Activated CD8-positive, alpha-beta T cell treated with anti-CD3 and anti-CD28 coated beads for 36 hours (primary cell): ENCODE measurements at regions not wholly inside any gene's neighbourhood (a gene's known extent, or its start where the extent isn't known, plus 50 kb on each side); places are given as distances from the start of the nearest gene placed in this dataset.
"Not testable (repeated sequence)": the region's sequence is repeated elsewhere in the genome, so short reads cannot be mapped to it uniquely, and the experiment has no call there.

Experiments
- ATAC-seq: fragments of 200-7000 bp; cut with Tn5 transposase; one replicate; pipeline ENCODE4 v1.10.0; 2021; ENCODE audit warnings: mild to moderate bottlenecking, moderate library complexity
- CTCF ChIA-PET: fragments of 350-600 bp; sonication (Branson Sonifier 250); formaldehyde crosslinking; loops from one replicate; lab custom pipeline; 2021; ENCODE audit warnings: antibody characterized with exemption; lab: Charles Lee
- POLR2A ChIA-PET: fragments of 350-600 bp; sonication (Branson Sonifier 250); formaldehyde crosslinking; loops from one replicate; lab custom pipeline; 2021; ENCODE audit warnings: antibody characterized with exemption; lab: Charles Lee
- DNase-seq: peaks from one replicate; pipeline ENCODE4 v3.0.0-alpha.2; 2020
- H3K27ac Mint-ChIP-seq: one replicate; pipeline ENCODE4 v1.8.0; 2021; ENCODE audit warnings: mild to moderate bottlenecking, mixed read lengths
- H3K27me3 Mint-ChIP-seq: one replicate; pipeline ENCODE4 v1.8.0; 2021; ENCODE audit warnings: mixed read lengths
- H3K36me3 Mint-ChIP-seq: one replicate; pipeline ENCODE4 v1.8.0; 2021; ENCODE audit warnings: low read depth, mixed read lengths
- H3K4me1 Mint-ChIP-seq: one replicate; pipeline ENCODE4 v1.8.0; 2021; ENCODE audit warnings: low read depth, mixed read lengths
- H3K4me3 Mint-ChIP-seq: one replicate; pipeline ENCODE4 v1.8.0; 2021; ENCODE audit warnings: mild to moderate bottlenecking, moderate library complexity, mixed read lengths
- H3K9me3 Mint-ChIP-seq: one replicate; pipeline ENCODE4 v1.8.0; 2021; ENCODE audit warnings: mixed read lengths
- intact Hi-C: fragments of 100-400 bp; cut with micrococcal nuclease; formaldehyde crosslinking; loops from one replicate; pipeline ENCODE4 v1.10.0; 2022

DNA sequence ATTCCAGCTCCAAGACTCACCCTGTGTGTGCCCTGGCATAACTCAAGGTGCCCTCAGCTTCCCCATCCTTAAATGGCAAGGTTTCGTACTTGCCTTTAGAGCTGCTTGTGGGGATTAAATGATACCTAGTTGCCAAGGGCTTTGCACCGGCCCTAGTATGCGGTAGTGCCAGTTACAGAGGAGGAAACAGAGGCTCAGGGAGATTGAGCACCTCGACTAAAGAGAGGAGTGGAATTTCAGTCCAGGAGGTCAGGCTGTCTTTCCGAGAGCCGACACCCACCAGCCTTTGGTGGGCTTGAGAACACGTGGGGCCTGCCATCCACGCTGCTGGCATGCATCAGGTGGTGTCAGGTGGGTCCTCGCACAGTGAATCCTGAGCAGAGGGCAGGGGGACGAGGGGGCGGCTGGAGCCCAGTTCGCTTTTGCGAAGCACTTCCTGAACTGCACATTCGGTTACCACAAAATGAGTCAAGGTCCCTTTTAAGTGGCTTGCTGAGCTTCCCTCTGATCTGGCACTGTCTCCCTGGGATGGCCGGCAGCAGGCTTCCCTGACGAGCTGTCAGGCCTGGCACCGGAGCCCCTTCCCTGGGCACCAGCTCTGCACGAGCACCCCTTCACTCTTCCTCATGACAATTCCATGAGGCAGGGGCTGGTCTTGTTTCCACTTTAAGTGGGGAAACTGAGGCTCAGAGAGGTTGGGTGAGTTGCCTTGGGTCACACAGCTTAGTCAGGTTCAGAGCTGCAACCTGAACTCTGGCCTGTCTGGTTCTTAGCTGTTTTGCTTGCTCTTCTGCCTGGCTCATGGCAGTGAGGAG is 291.4 kb downstream of the BCL2L11 start:
- H3K36me3 Mint-ChIP-seq, H3K4me3 Mint-ChIP-seq, intact Hi-C loops, H3K27ac Mint-ChIP-seq, CTCF ChIA-PET, H3K27me3 Mint-ChIP-seq, POLR2A ChIA-PET, H3K9me3 Mint-ChIP-seq: not testable (repeated sequence)
- DNase-seq (peak; percentile 55), ATAC-seq (peak; percentile 78)
- H3K4me1 Mint-ChIP-seq: peaks cover 10% of the 10 kb centered on the region

DNA sequence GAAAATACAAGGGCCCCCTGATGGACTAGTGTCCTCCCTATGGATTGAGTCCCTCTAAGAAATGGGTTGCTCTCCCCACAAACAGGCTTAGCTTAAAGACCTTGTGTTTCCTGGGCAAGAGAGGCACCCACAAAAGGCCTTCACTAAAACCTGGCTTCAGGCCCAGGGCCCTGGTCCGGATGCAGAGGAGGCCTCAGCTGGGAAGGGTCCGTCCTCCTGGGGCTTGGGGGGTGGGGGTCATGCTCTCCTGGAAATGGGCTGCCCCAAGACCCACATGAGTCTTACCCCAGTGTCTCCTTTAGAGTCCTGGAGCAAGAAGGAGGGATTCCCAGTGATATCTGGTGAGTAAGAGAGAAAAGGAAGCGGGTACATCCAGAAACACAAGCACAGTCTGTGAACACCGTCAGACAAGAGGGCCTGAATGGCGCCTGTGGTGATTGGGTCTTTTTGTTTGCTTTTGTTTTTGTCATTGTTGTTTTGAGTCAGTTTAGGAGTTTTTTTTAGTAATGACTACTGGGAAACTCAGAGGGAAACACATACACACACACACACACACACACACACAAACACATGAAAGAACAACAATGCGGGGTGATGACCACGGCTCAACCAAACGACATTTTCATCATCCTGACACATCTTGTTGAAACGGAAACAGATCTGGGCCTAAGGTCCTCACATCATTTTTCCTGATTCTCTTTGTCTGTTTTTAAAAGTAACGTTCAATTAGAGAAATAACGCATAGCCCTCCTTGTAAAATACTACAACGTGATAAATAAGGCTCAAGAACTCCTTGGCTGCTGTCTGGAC is 292.3 kb downstream of the BCL2L11 start:
- Mint-ChIP-seq H3K27ac (peak overlapping the region; percentile 80), H3K4me1 (peaks cover 11% of the 10 kb centered on the region)
- intact Hi-C loops, H3K9me3 Mint-ChIP-seq, H3K36me3 Mint-ChIP-seq, CTCF ChIA-PET, POLR2A ChIA-PET, H3K4me3 Mint-ChIP-seq, H3K27me3 Mint-ChIP-seq: not testable (repeated sequence)
- peak; percentile 27 for ATAC-seq
- peak; percentile 43 for DNase-seq

DNA sequence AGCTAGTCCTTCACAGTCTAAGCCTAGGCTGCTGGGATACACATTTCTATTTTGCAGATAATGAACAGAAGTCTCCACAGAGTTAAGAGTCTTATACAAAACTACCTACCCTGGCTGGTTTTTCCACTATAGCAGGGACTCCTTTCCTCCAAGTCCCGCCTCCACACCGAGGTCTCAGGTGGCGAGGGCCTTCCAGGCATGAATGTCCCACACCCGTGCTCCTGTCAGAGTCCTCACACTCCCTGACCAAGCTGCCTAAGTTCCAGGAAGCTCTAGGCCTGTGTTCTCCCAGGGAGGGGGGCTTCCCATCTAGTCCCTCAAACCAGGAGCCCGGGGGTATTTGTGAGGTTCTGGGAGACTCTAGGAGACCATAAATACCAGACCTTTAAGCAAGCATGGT is 293.2 kb downstream of the BCL2L11 start:
- peaks cover 14% of the 10 kb centered on the region for H3K4me1 Mint-ChIP-seq
- H3K27me3 Mint-ChIP-seq, H3K9me3 Mint-ChIP-seq, intact Hi-C loops, CTCF ChIA-PET, H3K4me3 Mint-ChIP-seq, DNase-seq, POLR2A ChIA-PET, H3K36me3 Mint-ChIP-seq, ATAC-seq: not testable (repeated sequence)
- peak overlapping the region; percentile 46 for H3K27ac Mint-ChIP-seq

DNA sequence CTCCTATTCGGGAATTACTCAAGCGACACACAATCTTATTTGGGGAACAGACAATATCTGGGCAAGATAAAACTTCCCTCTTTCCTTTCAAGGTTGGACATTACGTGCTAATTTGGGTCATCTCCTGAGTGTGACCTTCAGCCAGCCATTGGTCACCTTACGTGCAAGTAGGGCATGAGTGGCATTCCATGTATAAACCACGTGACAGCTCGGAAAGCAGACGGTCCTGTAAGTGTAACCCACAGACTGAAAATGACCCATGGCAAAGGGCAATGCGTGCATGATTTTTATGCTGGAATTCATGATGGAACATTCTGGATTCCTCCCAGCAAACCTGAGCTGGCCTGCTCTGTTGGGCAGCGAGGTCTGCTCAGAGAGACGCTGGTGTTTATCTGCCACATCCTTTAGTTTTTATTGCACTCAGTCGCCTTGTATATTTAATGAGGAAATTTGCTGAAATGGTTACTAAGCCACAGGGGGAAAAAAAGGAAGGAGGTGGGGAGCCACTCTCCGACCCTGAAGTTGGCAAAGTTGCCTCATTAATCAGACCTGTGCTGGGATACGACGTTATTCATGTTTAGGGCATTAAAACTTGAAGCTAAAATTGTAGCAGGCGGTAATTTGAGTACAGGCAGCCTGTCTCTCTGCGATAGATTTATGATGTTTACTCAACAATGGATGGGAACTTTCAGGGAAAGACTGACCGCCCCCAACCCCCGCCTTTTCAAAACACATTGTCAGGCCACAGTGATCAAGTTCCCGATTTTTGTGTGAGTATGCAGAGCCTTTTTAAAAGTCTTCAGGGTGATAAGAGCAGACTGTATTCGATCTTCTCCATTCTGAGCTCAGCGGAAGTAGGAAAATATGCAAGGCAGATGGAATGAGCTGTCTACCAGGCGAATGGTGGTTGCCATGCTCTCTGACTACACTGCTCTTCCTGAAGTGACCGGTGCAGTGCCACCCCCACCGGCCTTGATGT is 295.3 kb downstream of the BCL2L11 start:
- POLR2A ChIA-PET, H3K4me3 Mint-ChIP-seq, intact Hi-C loops, H3K27ac Mint-ChIP-seq, H3K27me3 Mint-ChIP-seq, H3K9me3 Mint-ChIP-seq, CTCF ChIA-PET, DNase-seq, H3K36me3 Mint-ChIP-seq, ATAC-seq: not testable (repeated sequence)
- H3K4me1 Mint-ChIP-seq: peaks cover 14% of the 10 kb centered on the region

DNA sequence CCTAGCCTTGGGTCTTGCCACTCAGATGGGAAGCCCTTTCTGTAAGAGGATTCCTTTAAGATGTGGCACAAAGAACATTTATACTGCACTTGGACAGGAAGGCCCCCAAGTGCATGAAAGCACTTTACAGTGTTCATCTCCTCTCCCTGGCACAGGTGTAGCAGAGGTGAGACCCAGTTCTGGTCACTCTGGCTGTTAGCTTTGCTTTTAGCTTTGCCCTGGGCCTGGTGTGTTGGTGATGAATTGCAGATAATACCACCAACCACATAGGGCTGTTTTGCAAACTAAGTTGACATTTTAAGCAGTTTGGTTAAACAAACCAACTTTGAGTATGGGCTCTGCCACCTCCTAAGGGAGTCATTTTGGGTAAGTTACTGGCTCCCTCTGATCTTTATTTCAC is 296.3 kb downstream of the BCL2L11 start:
- CTCF ChIA-PET, H3K27ac Mint-ChIP-seq, DNase-seq, ATAC-seq, H3K4me3 Mint-ChIP-seq, intact Hi-C loops, H3K36me3 Mint-ChIP-seq, H3K9me3 Mint-ChIP-seq, POLR2A ChIA-PET, H3K27me3 Mint-ChIP-seq: not testable (repeated sequence)
- H3K4me1 Mint-ChIP-seq: peaks cover 11% of the 10 kb centered on the region

DNA sequence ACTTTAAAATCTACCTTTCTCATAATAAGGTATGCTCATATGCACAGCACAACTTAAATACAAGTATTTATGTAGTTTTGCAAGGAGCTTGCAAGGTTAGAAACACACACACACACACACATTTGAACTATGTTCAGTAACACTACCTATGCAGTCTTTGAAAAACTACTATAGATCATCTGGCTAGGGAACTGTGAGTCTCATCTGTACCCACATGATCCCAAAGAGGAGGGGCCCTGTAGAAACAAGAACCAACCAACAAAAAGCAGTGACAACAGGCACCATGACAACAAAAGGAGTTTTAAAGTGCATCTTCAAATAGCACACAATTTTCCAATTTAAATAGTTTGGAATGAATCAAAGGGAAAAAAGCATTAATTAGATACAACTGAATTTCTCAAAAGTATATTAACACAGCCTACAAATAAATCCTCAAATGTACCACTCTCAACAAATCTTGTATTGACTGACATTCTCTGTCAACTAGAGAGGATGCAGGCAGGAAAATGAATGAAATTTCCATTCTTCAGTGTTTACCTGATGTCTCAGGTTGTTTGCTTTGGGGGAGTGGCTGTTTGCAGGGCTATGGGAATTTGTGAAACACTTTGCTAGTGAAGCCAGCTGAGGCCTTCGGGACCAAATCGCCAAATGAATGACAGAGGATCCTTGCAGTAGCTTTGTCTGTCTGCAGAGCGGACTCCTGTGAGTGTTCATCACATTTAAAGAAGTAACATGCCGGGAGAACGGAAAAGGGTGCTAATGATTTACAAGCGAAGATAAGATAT is 297.6 kb downstream of the BCL2L11 start:
- H3K36me3 Mint-ChIP-seq, POLR2A ChIA-PET, H3K9me3 Mint-ChIP-seq, H3K27me3 Mint-ChIP-seq, CTCF ChIA-PET, intact Hi-C loops, DNase-seq, ATAC-seq, H3K4me3 Mint-ChIP-seq, H3K27ac Mint-ChIP-seq, H3K4me1 Mint-ChIP-seq: not testable (repeated sequence)

DNA sequence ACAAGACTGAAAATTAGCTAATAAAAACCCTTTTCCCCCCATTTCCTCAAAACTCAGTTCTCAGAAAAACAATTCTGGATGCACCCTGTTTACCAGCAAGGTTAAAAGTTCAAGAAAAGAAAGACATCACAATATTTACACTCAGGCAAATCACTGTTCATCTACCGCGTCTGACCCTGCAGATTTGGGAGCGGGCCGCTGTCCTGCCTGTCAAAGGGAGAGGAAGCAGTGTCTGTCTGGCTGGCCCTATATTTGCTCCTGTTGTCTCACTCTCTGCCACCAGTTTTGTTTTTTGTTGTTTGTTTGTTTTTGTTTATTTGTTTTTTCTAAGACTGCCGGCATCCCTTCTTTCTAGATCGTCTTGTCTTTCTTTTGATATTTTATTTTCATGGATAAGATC is 299.4 kb downstream of the BCL2L11 start:
- H3K9me3 Mint-ChIP-seq, DNase-seq, H3K27me3 Mint-ChIP-seq, H3K27ac Mint-ChIP-seq, H3K36me3 Mint-ChIP-seq, CTCF ChIA-PET, POLR2A ChIA-PET, intact Hi-C loops, ATAC-seq, H3K4me1 Mint-ChIP-seq: not testable (repeated sequence)
- H3K4me3 Mint-ChIP-seq: peak overlapping the region; percentile 49

DNA sequence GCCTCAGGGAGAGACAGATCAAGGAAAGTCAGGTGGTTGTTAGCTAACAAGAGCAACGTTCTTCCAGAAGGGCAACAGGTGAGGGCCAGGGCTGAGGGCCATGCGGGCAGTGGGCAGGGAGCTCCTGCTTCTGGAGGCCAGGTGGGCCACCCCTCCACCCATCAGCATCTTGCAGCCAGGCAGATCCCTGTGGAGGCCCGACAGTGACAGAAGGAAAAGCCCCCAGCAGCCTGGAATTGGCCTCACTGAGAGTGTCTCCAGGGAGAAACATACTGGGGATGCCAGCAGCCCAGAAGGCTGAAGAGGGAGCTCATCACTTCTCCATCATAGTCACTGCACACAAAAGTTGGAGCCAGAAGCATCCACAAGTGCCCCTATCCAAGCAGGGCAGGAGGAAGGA is 300.1 kb downstream of the BCL2L11 start:
- intact Hi-C loops, H3K27ac Mint-ChIP-seq, H3K4me3 Mint-ChIP-seq, H3K27me3 Mint-ChIP-seq, CTCF ChIA-PET, DNase-seq, H3K9me3 Mint-ChIP-seq, POLR2A ChIA-PET, ATAC-seq, H3K36me3 Mint-ChIP-seq: not testable (repeated sequence)
- peaks cover 12% of the 10 kb centered on the region for H3K4me1 Mint-ChIP-seq

DNA sequence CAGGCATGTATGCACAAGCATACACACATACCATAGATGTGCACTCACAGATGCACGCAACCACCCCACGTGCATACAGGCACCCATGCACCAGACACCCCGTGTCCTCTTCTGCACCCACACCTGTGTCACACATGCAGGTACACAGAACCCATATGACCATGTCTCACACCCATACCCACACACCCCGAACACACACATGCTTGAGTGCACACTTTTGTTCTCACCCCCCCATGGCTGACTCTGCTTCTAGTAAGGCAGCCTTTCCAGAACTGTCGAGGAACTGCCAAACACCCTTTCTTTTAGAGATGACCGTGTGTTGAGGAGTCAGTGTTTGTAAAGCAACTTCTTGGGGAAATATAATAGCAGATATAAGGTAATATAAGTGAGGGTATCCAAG is 301.2 kb downstream of the BCL2L11 start:
- H3K27ac Mint-ChIP-seq, H3K27me3 Mint-ChIP-seq, ATAC-seq, H3K36me3 Mint-ChIP-seq, DNase-seq, H3K4me3 Mint-ChIP-seq, intact Hi-C loops, H3K9me3 Mint-ChIP-seq, POLR2A ChIA-PET, CTCF ChIA-PET: not testable (repeated sequence)
- peaks cover 14% of the 10 kb centered on the region for H3K4me1 Mint-ChIP-seq

DNA sequence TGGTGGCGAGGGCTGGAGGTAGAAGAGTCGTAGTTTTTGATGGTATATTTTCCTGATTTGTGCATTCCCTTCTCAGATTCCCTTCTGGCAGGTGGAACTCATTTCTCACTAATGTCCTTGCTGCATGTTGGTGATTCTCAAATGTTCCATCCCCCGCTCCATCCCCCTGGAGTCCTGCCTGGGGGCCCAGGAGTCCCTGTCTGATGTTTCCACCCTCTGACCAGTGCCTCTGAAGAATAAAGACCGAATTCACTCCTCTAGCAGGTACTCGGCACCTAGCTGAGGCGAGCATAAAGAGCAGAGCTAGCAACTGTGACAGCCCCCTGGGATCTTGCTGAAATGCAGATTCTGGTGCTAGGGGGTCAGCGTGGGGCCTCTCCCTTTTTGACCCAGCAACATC is 301.8 kb downstream of the BCL2L11 start:
- POLR2A ChIA-PET, intact Hi-C loops, H3K9me3 Mint-ChIP-seq, CTCF ChIA-PET, H3K27me3 Mint-ChIP-seq, H3K36me3 Mint-ChIP-seq, DNase-seq, ATAC-seq, H3K4me3 Mint-ChIP-seq: not testable (repeated sequence)
- H3K4me1 Mint-ChIP-seq: peaks cover 18% of the 10 kb centered on the region
- peak overlapping the region; percentile 39 for H3K27ac Mint-ChIP-seq
